ENCODE measurements at regions not wholly inside any gene's neighbourhood (a gene's known extent, or its start where the extent isn't known, plus 50 kb on each side); places are given as distances from the start of the nearest gene placed in this dataset.

GRCh38 chr2:10183146-10183675 lies 60.7 kb downstream of the RRM2 start:
- no peaks in the 10 kb centered on the region for H3K27me3 ChIP-seq
- DNase-seq, result no peak
- H3K36me3 ChIP-seq, result peaks cover 3% of the 10 kb centered on the region; the same call in 1 of the 2 replicates
- H3K9me3 ChIP-seq, result no peaks in the 10 kb centered on the region
- H3K4me3 ChIP-seq, result no peak overlapping the region

GRCh38 chr2:10184421-10184820 lies 61.9 kb downstream of the RRM2 start:
- Histone ChIP-seq H3K27me3 (no peaks in the 10 kb centered on the region), H3K36me3 (peaks cover 3% of the 10 kb centered on the region; the same call in 1 of the 2 replicates), H3K9me3 (no peaks in the 10 kb centered on the region), H3K4me3 (no peak overlapping the region)
- DNase-seq, result no peak

- H3K36me3 ChIP-seq, result 0 out of 2 replicates have a peak, but pooled peaks cover under 1% of the 10 kb centered on the region
- no peak overlapping the region for H3K4me3 ChIP-seq
- H3K27me3 ChIP-seq, result no peaks in the 10 kb centered on the region
- DNase-seq, result no peak
- no peaks in the 10 kb centered on the region for H3K9me3 ChIP-seq
Measured at GRCh38 chr2:10185046-10185445, 62.5 kb downstream of the RRM2 start.

GRCh38 chr2:10185755-10186154 lies 63.2 kb downstream of the RRM2 start:
- Histone ChIP-seq H3K36me3 (no peaks in the 10 kb centered on the region), H3K4me3 (no peak overlapping the region), H3K9me3 (no peaks in the 10 kb centered on the region), H3K27me3 (no peaks in the 10 kb centered on the region)
- DNase-seq, result no peak

GRCh38 chr2:10186868-10187535 lies 64.5 kb downstream of the RRM2 start:
- Histone ChIP-seq H3K4me3 (no peak overlapping the region), H3K9me3 (no peaks in the 10 kb centered on the region), H3K36me3 (no peaks in the 10 kb centered on the region), H3K27me3 (no peaks in the 10 kb centered on the region)
- DNase-seq, result no peak

- no peaks in the 10 kb centered on the region for H3K27me3 ChIP-seq
- no peaks in the 10 kb centered on the region for H3K9me3 ChIP-seq
- DNase-seq, result no peak
- no peak overlapping the region for H3K4me3 ChIP-seq
- no peaks in the 10 kb centered on the region for H3K36me3 ChIP-seq
Measured at GRCh38 chr2:10187661-10188060, 65.1 kb downstream of the RRM2 start.

GRCh38 chr2:10188211-10188610 lies 65.7 kb downstream of the RRM2 start:
- Histone ChIP-seq H3K4me3 (no peak overlapping the region), H3K27me3 (no peaks in the 10 kb centered on the region), H3K9me3 (no peaks in the 10 kb centered on the region), H3K36me3 (no peaks in the 10 kb centered on the region)
- no peak for DNase-seq

- no peaks in the 10 kb centered on the region for H3K36me3 ChIP-seq
- no peaks in the 10 kb centered on the region for H3K9me3 ChIP-seq
- H3K27me3 ChIP-seq, result no peaks in the 10 kb centered on the region
- DNase-seq, result no peak
- no peak overlapping the region for H3K4me3 ChIP-seq
Measured at GRCh38 chr2:10188729-10189305, 66.3 kb downstream of the RRM2 start.

GRCh38 chr2:10190255-10190654 lies 67.7 kb downstream of the RRM2 start:
- no peak overlapping the region for H3K4me3 ChIP-seq
- H3K27me3 ChIP-seq, result no peaks in the 10 kb centered on the region
- DNase-seq, result no peak
- no peaks in the 10 kb centered on the region for H3K36me3 ChIP-seq
- H3K9me3 ChIP-seq, result no peaks in the 10 kb centered on the region

- DNase-seq, result no peak
- no peak overlapping the region for H3K4me3 ChIP-seq
- no peaks in the 10 kb centered on the region for H3K36me3 ChIP-seq
Measured at GRCh38 chr2:10190737-10191532, 68.4 kb downstream of the RRM2 start.

GRCh38 chr2:10191554-10191953 lies 69.0 kb downstream of the RRM2 start:
- Histone ChIP-seq H3K36me3 (no peaks in the 10 kb centered on the region), H3K4me3 (no peak overlapping the region), H3K9me3 (no peaks in the 10 kb centered on the region), H3K27me3 (no peaks in the 10 kb centered on the region)
- no peak for DNase-seq

More at GRCh38 chr2:10190737-10191532, 68.4 kb downstream of the RRM2 start:
- Histone ChIP-seq H3K9me3 (no peaks in the 10 kb centered on the region), H3K27me3 (no peaks in the 10 kb centered on the region)

GRCh38 chr2:10192392-10193015 lies 70.0 kb downstream of the RRM2 start:
- H3K36me3 ChIP-seq, result no peaks in the 10 kb centered on the region
- no peak for DNase-seq
- no peaks in the 10 kb centered on the region for H3K27me3 ChIP-seq
- H3K9me3 ChIP-seq, result no peaks in the 10 kb centered on the region
- H3K4me3 ChIP-seq, result no peak overlapping the region

- Histone ChIP-seq H3K36me3 (no peaks in the 10 kb centered on the region), H3K9me3 (no peaks in the 10 kb centered on the region), H3K4me3 (no peak overlapping the region), H3K27me3 (no peaks in the 10 kb centered on the region)
- DNase-seq, result no peak
Measured at GRCh38 chr2:10193276-10193795, 70.8 kb downstream of the RRM2 start.

GRCh38 chr2:10193851-10194820 lies 71.6 kb downstream of the RRM2 start:
- no peaks in the 10 kb centered on the region for H3K36me3 ChIP-seq
- H3K9me3 ChIP-seq, result no peaks in the 10 kb centered on the region
- DNase-seq, result peak; percentile 68
- no peaks in the 10 kb centered on the region for H3K27me3 ChIP-seq
- H3K4me3 ChIP-seq, result no peak overlapping the region

GRCh38 chr2:10195278-10196109 lies 73.0 kb downstream of the RRM2 start:
- no peak for DNase-seq
- no peaks in the 10 kb centered on the region for H3K9me3 ChIP-seq
- no peak overlapping the region for H3K4me3 ChIP-seq
- no peaks in the 10 kb centered on the region for H3K27me3 ChIP-seq
- no peaks in the 10 kb centered on the region for H3K36me3 ChIP-seq

All from MG63 (cell line).